HG02763 (cell line): ENCODE measurements at regions not wholly inside any gene's neighbourhood (a gene's known extent, or its start where the extent isn't known, plus 50 kb on each side); places are given as distances from the start of the nearest gene placed in this dataset.
"Not testable (repeated sequence)": the region's sequence is repeated elsewhere in the genome, so short reads cannot be mapped to it uniquely, and the experiment has no call there.

Experiments used
- ATAC-seq: cut with Tn5 transposase; IDR thresholded peaks from one replicate; pipeline ENCODE4 v1.9.1; 2021; ENCODE audit warnings: mild to moderate bottlenecking, moderate library complexity; ENCODE audit not compliant: unreplicated experiment

DNA sequence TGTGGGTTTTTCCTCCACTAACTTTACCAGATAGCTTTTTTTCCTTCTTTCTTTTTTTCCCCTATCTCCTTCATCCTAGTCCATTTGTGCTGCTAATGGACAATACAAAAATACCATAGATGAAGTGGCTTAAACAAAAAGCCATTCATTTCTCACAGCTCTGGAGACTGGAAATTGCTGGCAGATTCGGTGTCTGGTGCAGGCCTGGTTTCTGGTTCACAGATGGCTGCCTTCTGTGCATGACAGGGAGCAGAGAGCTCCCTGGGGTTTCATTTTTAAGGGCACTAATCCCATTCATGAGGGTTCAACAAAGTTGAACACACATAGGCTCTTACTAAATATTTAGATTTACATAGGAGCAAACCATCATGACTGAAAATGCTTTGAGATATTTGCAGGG, 467.4 kb downstream of the TYW1 start:
- ATAC-seq: no peak

DNA sequence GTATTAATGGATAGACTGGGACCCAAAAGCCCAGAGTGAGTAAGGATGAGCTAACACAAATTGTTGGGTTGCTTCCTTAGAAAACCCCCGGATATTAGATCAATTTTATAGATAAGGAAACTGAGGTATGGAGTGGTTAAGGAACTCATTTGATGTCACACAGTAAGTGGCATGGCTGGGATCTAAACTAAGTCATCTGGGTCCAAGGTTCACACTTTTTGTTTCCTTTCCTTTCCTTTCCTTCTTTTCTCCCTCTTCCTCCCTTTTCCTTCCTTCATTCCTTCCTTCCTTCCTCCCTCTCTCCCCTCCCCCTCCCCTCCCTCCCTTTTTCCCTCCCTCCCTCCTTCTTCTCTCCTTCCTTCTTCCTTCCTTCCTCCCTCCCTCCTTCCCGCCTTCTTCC, 469.5 kb downstream of the TYW1 start:
- ATAC-seq: no peak

GRCh38 chr7:67470256-67470751, 473.7 kb downstream of the TYW1 start:
- no peak for ATAC-seq

GRCh38 chr7:67475293-67475692, 478.7 kb downstream of the TYW1 start:
- no peak for ATAC-seq

DNA sequence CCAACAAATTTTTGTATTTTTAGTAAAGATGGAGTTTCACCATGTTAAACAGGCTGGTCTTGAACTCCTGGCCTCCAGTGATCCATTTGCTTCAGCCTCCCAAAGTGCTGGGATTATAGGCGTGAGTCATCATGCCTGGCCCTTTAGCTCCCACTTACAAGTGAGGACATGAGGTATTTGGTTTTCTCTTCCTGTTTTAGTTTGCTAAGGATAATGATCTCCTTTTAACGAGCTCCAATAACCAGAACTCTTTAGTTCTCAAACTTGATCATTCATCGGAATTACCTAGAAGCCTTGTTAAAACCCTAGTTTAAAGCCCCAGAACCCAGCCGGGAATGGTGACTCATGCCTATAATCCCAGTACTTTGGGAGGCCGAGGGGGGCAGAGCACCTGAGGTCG, 481.4 kb downstream of the TYW1 start:
- no peak for ATAC-seq

- no peak for ATAC-seq
These were observed 487.7 kb downstream of the TYW1 start for GRCh38 chr7:67484244-67484751.

- ATAC-seq: no peak
These were observed 489.8 kb downstream of the TYW1 start for GRCh38 chr7:67486401-67486800.

- ATAC-seq: no peak
These were observed 490.7 kb downstream of the TYW1 start for GRCh38 chr7:67487316-67487715.

DNA sequence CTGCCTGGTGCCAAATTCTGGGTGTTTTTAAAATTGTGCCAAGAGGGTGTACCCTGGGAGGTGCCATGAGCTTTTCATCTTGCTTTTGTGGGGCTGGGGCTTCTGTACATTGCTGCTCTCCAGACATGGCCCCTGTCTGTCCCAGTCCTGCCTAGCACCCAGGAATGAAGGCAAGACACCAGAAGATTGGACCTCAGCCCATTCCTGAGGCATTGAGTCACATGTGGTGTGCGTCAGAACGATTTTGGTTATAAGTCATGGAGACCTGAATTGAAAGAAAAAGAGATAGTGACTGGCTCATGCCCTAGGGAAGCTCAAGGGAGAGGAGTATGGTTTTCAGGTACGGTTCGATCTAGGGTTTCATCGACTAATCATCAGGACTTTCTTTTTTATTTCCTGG, 493.2 kb downstream of the TYW1 start:
- no peak for ATAC-seq

DNA sequence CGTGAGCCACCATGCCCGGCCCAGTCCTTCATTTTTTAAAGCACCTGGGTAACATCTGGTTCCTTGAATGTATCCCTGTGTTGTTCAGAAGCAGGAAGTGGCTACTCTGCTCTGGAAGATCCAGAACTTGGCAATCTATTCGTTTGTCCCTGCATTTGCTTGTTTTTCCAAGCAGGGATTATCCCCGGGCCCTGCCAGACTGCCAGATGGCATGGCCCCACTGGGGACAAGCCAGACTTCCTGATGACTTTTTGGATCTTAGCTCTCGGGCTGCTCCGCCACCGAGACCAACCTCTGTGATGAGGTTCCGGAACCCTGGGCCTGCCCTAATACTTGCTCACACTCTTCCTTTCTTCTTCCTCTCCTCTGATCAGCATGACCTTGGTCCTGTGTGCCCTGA, 496.7 kb downstream of the TYW1 start:
- ATAC-seq: no peak

- ATAC-seq: no peak
These were observed 500.0 kb downstream of the TYW1 start for GRCh38 chr7:67496589-67496988.

DNA sequence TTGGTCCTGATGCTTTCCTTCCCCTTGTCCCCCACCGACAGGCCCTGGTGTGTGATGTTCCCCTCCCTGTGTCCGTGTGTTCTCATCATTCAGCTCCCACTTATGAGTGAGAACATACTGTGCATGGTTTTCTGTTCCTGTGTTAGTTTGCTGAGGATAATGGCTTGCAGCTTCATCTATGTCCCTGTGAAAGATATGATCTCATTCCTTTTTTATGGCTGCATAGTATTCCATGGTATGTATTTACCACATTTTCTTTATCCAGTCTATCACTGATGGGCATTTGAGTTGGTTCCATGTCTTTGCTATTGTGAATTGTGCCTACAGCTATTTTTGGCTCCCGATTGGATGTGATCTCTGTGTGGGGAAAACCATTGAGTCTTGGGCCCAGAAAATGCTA, 501.3 kb downstream of the TYW1 start:
- not testable (repeated sequence) for ATAC-seq

- no peak for ATAC-seq
These were observed 506.3 kb downstream of the TYW1 start for GRCh38 chr7:67502929-67503328.

- no peak for ATAC-seq
These were observed 508.8 kb downstream of the TYW1 start for GRCh38 chr7:67505449-67505848.

DNA sequence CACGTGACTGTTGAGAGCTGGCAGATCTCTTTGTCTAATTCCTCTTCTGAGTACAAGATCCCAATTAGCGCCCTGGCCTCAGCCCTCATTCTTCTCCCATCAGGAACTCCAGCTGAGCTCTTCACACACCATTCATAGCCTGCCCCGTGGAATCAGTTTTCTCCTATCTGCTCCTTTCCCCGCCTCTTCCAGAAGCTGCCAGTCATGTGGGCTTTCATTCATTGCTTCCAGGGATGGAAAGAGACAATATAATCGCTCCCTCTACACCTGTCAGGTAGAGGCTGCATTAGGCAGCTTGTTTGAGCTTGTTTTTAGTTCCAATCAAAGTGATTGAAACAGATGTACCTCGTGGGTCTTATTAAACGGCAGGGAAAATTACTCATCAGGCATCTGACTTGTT, 515.8 kb downstream of the TYW1 start:
- ATAC-seq: no peak

GRCh38 chr7:67518580-67518979, 521.9 kb downstream of the TYW1 start:
- ATAC-seq: no peak

GRCh38 chr7:67519171-67519570, 522.5 kb downstream of the TYW1 start:
- ATAC-seq: no peak

- ATAC-seq: no peak
These were observed 525.9 kb downstream of the TYW1 start for GRCh38 chr7:67522504-67522903.

DNA sequence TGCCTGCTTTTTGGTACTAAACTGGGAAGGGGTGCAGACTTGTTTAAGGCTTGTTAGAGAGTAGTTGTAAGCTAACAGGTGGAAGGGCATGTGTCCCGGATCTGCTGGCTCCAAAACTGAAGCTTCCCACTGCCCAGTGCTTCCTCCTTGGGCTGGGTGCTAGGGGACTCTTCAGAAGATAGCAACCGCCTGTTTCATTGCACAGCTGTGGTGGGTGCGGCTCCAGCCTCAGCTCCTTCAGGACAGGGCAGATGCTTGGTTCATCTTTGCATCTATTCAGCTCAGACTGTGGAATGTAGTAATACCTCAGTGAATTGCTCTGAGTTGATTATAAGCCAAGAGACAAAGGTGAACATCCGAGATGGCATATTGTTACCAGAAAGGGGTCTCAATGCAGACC, 527.1 kb downstream of the TYW1 start:
- ATAC-seq: no peak

GRCh38 chr7:67525588-67525987, 529.0 kb downstream of the TYW1 start:
- no peak for ATAC-seq

GRCh38 chr7:67535241-67535989, 538.8 kb downstream of the TYW1 start:
- ATAC-seq: no peak

DNA sequence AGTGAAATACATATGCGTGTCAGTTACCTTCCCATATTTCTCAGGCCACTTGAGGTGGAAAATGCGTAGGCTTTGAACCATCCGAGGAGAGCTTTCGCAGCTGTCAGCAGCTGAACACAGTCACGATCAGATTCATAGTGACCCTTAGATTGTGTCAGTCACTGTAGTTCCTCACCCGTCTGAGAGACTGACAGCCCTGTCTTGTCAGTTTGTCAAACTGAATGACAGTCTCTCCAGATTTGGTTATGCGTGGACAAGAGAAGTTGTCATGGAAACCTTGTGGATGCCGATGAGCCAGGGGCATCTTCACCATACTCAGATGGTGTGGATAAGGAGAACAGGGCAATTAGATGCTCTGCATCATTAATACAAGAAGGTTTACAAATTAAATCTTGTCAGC, 546.3 kb downstream of the TYW1 start:
- no peak for ATAC-seq
